Fibroblast of upper back skin (primary cell): ENCODE measurements at regions not wholly inside any gene's neighbourhood (a gene's known extent, or its start where the extent isn't known, plus 50 kb on each side); places are given as distances from the start of the nearest gene placed in this dataset.

ENCODE experiments used
- DNase-seq: peaks from one replicate; pipeline ENCODE4 v3.0.0-alpha.2; 2013

DNA sequence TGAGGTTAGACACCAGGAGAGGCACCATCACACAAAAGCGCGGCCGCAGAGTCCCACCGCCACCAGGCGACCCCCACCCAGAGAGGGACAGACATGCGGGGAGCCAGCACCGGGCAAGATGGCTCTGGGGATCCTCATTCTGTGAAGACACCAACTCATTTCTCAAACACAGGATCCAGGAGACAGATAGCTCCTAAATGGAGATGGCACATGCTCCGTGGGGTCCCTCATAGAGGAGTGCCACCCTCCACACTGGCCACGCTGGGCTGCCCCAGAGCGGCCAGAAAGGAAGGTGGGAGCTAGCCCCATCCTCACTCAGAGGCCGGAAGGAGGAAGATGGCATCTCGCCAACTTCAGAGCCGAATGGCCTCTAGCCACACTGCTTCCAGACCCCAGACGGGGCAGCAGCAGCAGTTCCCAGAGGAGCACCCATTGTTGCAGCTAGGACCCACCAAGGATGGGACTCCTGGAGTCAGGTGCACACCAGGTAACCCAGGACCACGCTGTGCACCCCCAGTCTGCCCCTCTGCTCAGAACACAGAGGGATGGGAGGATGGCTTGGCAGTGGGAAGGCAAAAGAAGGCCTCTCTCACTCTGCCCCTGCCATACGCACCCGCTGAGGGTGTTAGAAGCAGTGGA is 78.6 kb downstream of the ZIC5 start:
- no peak for DNase-seq

DNA sequence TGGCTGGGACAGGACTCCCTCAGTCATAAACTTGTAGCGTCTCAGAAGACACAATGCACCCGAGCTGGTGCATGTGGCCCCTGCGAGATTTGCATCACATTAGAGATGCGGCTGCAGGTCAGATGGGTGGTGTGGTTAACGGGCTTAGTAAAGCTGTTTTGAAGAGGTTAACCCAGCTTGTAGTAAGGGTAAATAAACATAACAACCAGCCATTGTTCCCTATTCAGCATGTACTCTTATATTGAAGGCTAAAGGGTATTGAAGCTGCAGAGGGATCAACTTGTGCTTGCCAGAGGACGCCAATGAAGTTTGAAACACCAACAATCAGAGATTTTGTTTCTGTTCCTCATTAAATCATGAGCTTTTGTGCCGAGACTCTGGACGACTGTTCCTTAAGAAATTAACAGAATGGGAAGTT is 79.4 kb downstream of the ZIC5 start:
- no peak for DNase-seq

DNA sequence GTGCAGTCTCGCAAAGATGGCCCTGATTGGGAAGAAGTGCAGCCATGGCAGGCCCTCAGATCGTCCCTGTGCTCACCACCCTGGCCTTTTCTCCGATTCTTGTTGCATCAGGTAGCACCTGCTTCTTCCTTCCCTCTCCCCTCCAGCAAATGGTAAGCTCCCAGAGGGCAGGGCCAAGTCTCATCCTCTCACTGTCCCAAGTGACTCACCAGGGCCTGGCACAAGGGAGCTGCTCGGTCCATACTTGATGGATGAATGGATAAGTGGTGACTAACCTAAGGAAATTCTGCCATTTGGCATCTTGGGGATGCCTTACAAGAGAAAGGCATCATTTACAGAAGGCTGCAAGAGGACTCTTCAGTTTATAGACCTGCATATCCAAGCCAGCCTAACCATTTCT is 84.9 kb downstream of the ZIC5 start:
- DNase-seq, result no peak

DNA sequence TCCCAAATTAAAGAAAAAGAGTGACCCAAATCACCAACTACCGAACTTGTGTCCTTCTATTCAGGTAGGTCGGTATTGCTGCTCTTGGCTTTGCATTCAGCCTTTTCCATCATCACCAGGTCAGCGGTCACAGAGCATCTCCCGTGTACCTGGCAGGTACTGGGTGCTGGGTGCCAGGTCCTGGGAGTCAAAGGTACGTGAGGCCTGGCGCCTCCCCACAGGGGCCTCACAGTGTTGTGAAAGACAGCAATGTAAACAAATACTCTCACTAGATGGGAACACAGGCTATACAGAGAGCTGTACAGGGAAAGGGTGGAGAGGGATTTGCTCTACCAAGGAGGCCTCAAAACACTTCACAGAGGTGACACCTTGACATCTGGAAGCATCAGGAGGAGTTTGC is 86.7 kb downstream of the ZIC5 start:
- no peak for DNase-seq

DNA sequence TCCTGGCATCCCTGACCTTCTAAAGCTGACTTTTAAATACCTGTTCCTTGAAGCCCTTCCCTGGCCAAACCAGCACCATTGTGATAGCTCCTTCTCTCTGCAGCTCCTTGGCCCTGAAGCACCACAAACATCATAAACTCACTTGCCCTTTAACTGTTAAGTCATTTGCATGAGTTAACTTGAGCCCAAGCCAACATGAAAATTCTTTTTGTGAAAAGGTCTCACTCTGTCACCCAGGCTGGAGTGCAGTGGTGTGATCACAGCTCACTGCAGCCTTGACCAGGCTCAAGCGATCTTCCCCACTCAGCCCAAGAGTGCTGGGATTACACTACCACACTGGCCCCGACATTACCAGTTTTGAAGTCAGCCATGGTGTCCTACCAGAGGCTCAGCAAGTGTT is 87.8 kb downstream of the ZIC5 start:
- DNase-seq, result no peak

DNA sequence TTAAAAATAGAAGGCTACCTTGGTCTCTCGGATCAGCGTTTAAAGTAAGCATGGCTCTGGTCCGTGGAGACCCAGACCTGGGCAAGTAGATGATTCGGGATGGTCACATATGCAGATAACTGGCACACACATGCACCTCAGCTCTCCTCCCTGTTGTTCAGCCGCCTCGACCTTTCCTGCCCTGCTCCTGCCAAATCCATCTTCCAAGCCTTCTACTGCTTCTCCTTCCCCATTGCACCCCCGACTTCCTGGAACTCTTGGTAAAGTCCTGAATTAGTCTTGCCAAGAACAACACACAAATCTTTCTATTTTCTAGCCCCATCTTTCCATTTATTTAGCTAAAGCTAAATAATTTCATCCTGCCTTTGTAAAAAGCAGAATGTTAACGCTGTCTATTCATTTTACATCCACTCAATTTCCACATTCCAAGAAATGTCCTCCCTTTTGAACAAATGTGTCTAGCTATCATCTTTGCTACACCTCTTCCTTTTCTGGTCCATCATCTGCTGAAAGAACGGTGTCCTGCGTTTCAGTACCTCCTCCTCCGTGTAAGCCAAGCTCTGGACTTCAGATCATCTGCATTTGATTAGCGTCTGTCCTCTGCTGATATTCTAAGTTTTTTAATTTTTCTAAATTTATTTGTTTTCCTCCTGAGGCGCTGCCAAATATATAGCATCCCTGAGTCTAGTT is 92.5 kb downstream of the ZIC5 start:
- no peak for DNase-seq

DNA sequence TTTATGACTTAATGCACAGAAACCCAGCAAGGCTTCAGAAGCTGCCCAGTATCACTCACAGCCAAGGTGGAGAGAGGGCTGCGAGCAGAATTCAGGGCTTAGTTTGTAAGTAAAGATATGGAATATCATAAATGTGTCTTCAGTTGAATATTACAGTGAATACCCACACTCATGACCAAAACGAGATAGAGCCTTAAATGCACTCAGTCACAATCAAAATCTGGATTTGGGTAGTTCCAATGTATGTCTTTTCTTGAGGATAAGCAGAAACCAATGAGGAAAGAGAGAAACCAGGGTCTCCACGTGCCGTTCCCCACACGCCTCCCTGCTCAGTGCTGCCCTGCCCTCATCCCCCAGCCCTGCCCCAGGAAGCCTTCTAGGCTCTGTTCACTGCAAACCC is 94.9 kb downstream of the ZIC5 start:
- no peak for DNase-seq

DNA sequence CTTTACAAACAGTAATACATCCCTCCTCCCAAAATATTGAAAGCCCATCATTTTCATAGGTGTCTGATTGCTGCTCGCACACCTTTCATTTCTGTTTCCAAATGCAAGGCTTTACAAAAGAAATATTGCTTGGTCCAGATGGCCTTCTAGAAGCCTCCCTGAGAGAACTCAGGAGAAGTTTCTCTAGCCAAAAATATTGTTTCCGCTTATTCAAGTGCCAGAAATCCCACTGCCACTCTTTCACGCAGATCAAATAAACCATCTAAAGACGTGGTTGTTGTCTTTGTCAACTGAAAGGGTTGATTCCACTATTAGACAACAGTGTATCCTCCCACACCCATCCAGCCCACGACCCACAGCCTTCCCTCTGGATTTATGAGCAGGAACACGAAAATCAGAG is 96.2 kb downstream of the ZIC5 start:
- no peak for DNase-seq

DNA sequence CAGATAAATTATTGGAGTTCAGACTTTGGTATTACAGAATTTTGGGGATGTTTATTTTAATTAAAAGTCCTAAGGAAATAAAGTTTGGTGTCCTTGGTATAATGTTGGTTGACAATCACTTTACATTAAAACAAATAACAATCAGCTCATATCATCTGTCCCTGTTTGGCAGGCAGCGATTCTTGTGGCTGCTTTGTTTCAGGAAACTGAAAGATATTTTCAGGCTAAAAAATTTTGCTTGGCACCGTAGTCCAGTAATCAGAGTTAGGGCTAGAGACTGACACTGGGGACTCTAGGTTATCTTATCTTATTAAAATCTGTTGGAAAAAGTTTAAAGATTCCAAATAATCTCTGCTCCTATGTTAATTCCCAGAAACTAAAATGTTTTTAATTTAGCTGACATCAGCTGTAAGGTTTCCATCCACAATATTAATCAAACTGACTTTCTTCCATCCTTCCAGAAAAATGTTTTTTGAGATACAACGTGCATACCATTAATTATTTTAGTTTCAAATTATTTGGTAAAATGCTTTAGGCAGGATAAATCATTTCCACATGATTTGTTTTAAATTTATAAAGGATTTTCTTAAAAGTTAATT is 97.6 kb downstream of the ZIC5 start:
- DNase-seq, result no peak

DNA sequence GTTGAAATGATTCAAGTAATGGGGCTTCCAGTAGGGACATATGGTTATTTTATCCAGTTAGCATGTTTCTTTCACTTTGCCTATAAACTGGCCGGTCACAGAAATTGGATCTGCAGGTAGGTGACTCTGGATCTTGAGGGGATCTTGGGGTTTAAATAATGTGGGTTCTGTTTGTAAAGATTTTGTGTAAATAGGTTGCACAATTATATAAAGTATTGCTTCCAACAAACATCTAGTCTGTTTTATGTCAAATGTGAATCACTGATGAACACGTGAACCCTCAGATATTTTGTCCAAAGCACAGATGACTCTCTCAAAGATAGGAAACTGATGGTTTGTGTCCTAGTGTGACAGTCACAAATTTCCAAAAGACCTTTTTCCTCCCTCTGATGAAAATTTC is 98.4 kb downstream of the ZIC5 start:
- no peak for DNase-seq

DNA sequence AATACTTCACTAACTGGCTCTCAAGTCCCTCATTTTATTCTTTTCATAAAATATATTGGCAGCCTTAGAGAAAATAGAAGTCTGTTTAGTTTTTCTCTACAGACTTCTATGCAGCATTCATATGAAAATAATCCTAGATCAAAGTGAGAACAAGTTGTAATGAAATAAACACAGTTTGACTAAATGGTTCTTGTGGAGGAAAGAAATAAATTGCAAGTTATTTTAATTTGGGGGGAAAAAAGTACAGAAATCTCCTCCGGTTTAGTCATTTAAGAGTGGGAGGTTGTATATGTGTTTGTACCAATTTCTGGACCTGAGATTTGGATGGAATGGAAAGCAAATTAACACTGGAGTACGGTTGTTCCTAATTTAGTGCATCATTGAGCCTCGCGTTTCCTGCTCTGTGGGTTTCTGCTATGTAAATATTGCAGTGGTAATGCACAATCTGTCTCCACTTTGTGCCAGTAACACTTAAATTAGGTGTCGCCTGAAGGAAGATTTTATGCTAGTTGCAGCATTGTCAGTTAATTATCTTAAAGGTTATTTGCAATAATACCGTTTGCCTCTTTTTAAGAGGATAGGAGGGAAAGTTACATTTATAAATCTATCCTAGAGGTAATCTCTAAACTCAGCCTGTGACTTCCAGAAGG is 100.2 kb downstream of the ZIC5 start:
- no peak for DNase-seq

DNA sequence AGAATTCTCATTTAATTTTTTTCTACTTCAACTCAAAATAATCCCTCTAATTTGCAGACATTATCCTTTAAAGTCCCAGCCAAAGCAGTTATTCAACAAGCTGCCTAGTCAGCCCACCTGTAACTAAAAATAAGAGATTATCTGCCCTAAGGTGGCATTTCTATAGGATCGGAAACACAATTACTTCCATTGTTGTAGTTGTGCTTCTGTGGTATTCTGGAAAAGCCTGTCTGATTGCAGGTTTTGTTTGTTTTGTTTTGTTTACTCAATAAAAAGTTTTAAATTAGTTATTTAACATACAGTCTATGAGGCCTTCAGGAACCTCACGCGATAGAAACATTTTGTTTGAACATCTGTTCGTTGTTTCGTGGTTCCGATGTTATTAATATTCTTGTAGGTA is 101.0 kb downstream of the ZIC5 start:
- no peak for DNase-seq

DNA sequence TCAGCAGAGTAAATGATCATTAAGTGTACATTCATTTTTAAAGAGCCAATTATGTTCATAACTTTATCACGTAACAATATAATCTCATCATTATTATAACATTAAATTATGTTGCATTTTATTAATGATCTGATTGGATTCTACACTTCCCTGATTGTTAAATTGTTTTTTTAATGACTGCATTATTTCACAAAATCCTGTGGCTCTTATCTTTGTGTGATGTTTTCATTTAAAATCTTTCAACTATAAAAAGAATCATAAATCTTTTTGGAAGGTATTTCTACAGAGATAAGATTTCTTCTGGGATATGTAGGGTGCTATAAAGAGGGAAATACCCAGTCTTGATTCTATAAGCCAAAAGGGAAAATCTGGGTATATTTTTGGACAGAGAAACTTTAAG is 101.7 kb downstream of the ZIC5 start:
- no peak for DNase-seq

DNA sequence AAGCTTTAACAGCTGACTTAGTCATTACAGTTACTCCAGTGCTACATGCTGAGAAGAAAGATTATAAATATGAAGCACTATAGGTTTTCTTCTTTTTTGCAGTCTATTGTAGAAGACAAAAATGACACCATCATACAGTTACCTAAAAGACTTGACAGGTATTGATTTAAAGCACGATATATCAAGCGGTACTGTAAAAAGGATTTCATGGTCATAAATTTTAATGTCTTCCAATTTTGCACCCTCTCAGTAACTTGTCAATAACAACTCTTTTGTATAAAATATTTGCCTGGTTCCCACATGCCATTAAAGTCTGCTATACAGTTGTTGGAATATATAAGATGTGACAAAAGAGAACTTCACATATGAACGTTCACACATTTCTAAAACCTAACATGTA is 102.8 kb downstream of the ZIC5 start:
- DNase-seq, result no peak

DNA sequence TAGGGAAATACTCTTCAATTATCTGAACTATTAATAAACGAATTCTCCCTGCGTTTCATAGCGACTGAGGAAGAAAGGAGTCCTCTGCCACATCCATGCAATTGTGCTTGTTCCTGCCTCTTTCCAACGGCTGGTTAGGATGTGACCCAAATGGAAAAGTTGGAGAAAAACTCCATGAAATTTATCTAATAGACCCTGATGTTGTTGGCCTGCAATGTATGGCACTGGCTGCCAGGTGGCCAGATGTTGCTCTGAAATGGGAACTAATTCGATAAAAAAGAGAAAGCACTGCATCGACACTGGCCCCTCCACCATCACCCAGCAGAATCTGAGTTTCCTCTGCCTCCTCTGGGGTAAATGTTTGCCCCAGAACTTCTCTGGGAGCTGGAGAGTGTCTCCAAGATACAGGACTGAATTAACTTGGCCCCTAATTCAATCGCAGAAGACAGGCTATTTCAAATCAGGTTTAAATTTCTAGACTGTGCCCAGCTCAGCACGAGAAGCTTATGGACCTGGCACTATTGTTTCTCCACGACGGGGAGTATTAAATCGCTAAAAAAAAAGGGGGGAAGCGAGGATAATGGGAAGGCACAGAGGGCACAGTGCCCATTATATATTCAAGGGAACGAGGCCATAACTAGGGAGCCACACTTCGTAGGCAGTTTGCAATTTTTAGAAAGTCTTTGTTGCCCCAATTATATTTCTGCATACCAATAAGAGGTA is 103.9 kb downstream of the ZIC5 start:
- DNase-seq, result no peak

DNA sequence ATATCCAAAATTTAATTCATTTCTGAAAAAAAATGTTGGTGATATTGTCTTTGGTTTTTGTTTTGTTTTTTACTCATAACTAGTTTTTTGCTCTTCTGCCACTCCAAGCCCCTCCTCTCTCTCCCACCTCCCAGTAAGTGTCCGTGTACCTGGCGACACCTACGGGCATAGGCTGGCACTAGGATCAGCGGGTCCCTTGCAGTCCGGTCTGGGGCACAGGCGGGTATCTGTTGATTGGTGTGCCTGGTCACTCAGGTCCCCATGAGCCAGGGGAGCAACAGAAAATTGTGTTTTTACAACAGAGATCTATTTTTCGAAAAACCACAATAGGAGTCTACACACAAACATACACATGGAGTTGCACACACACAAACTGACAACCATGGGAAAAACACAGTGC is 104.8 kb downstream of the ZIC5 start:
- no peak for DNase-seq

DNA sequence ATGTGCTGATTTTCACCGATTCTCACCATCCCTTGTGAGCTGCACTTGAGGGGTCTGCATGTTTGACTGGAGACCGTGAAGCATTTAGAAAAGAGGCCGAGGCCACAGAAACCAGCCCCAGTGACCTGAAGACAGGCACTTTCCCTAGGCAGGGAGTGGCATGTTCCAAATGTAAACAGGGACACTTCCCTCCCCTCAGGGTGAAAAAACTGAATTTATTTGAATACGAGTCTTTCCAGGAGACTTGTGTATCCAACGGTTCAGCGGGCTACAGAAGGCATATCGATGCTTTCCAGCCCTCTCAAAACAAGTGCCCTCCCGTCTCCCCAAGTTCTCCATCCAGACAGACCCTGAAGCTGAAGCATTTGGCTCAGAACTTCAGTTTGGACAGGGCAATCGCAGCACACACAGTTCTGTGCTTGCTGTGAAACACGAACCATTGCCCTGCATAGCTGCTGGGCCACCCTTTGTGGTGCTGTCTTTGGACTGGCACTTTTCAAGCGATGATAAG is 106.1 kb downstream of the ZIC5 start:
- DNase-seq, result no peak

DNA sequence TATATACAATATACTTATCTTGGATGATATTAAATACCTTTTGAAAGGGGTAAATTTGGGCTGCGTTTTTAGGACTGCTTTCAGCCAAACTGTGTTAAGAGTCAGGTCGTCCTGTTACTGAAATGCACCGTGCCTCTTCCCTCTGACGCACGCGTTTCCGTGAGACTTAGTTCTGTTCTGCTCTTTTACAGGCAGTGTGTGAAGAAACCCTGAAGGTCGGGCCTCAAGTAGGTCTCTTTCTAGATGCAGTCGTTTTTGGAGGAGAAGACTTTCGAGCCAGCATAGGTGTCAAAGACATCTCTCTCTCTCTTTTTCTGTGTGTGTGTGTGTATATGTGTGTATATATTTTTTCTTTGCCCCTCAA is 107.0 kb downstream of the ZIC5 start:
- no peak for DNase-seq

DNA sequence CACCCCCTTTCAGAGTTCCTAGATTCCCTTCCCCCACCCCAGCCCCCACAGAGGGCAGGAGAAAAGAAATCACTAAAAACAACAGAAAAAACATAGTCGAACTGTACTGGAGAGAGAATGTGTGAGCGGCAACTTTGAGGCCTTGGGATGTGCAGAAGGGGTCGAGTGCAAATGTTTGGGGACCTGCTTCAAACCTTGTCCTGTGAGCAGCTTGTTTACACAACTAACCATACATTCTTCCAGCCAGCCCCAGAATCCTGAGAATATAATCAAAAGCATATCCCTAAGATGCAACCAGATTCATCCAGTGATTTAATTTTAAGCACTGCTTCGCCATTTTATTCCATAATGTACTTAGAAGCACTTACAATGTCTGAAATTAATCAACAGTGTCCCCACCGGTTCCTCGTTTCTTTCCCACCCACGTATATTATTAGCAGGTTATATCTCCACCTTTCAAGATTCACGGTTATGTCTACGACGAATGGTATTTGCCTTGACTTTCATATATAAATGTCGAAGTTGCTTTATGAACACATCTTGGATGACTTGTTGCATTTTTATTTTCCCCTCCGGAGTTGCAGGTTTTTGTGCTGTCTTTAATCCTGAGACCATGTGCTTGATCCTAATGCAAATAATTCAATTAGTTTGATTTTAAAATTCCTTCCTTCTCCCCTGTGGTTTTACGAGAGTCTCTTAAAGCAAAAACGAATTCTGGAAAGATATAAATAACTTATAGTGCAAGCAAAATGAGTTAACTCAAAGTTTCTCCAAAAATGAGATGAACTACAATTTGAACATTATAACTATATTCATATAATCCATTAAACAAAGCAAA is 107.6 kb downstream of the ZIC5 start:
- no peak for DNase-seq

DNA sequence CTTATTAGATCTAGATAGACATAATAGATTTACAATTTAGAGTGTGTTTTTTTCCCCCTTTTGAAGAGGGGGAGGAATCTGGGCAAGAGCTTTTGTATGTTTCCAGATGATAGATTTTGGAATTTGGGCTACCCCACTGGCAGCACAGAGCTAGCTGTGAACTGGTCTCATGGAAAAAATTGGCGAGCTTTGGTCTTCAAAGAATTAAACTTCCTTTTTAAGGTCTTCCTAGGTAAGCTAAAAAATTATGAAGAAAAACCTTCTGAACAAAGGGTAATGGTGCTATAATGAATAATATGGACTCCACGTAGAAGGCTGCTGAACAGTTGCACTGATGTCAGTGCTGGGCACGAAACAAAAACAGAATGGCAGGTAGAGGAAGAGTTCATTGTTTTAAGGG is 109.3 kb downstream of the ZIC5 start:
- DNase-seq, result no peak

DNA sequence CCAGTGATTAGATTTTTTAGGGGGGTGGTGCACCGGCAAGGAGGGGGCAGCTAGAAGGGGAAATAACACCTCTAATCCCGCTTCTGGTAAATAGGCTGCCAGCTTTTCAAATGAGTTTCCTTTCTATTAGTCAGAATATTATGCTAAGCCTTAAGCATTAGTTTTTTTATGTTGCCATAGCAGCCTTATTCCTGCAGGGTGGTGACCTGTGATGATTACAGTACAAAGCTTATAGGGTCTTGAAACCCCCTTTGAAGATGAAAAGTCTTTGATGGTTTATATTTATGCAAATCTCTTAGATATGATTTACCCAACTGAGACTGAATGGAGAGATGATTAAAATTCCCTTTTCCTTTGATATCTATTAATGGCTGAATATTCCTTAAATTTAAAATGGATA is 109.8 kb downstream of the ZIC5 start:
- DNase-seq, result no peak

DNA sequence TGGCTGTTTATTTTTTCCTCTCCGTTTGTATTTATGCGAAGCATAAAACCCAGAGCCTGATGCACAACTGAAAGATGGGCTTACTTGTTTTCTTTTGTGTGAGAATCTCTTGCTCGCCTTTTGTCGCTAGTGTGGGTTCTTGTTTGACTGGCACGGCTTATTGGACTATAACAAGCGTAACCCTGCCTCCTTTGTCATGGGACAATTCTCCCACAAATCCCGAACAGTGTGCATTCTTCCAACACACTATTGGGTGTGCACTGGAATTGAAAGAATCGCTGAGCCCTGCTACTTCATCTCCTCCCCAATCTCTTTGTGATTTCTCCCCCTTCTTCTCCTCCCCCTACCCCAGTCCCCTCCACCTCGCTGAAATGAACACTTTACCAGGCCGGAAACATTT is 110.8 kb downstream of the ZIC5 start:
- no peak for DNase-seq
